Mammary epithelial cell (primary cell): ENCODE measurements at regions not wholly inside any gene's neighbourhood (a gene's known extent, or its start where the extent isn't known, plus 50 kb on each side); places are given as distances from the start of the nearest gene placed in this dataset.
"Not testable (repeated sequence)": the region's sequence is repeated elsewhere in the genome, so short reads cannot be mapped to it uniquely, and the experiment has no call there.

Source experiments
- CTCF ChIP-seq, 2 donors: IDR thresholded peaks in 1 of 2; conservative IDR thresholded peaks in 1 of 2; 2 replicates each; pipeline ENCODE4 v1.5.1; 2011 to 2012; ENCODE audit warnings: inconsistent platforms in 2 of 2, low read length in 2 of 2, mild to moderate bottlenecking in 2 of 2, control low read depth in 1 of 2, low read depth in 1 of 2; ENCODE audit not compliant: insufficient read depth in 1 of 2; ENCODE audit errors: extremely low read depth in 1 of 2
- EZH2 ChIP-seq: IDR thresholded peaks from 2 replicates; pipeline ENCODE4 v1.6.1; 2012; ENCODE audit warnings: low read length, inconsistent platforms, borderline replicate concordance

GRCh38 chr13:86917438-86917837 lies 753.7 kb upstream of the SLITRK5 start:
- TF ChIP-seq CTCF (conservative IDR thresholded peaks at IDR 0.05 in 1 of 2, IDR thresholded peaks at IDR 0.05 in 1 of 2; ENCODE audit: extremely low read depth in 1 of 2, insufficient read depth in 1 of 2, low read depth in 1 of 2, low read length in 2 of 2); EZH2: not testable (repeated sequence)
